ENCODE measurements at regions not wholly inside any gene's neighbourhood (a gene's known extent, or its start where the extent isn't known, plus 50 kb on each side); places are given as distances from the start of the nearest gene placed in this dataset.

GRCh38 chr4:134663742-134664141 is 462.2 kb upstream of the PABPC4L start:
- TF ChIP-seq CTCF (IDR thresholded peaks at IDR 0.05), result no peak
- no peak for TF ChIP-seq POLR2A (IDR thresholded peaks at IDR 0.05)

Data from thyroid gland (tissue), 4 donors.